ENCODE measurements at regions not wholly inside any gene's neighbourhood (a gene's known extent, or its start where the extent isn't known, plus 50 kb on each side); places are given as distances from the start of the nearest gene placed in this dataset.
"Not testable (repeated sequence)": the region's sequence is repeated elsewhere in the genome, so short reads cannot be mapped to it uniquely, and the experiment has no call there.

- not testable (repeated sequence) for H3K36me3 ChIP-seq; H3K4me3 ChIP-seq; H3K9me3 ChIP-seq; DNase-seq (ENCODE audit: low spot score in 2 of 2); H3K4me1 ChIP-seq; H3K27ac ChIP-seq; H3K27me3 ChIP-seq
- 79 to 84% methylated on average over 4 of the region's 4 CpGs for WGBS, 2 donors
Observed at GRCh38 chr2:90231199-90231598, 1539.7 kb downstream of the RPIA start.

DNA sequence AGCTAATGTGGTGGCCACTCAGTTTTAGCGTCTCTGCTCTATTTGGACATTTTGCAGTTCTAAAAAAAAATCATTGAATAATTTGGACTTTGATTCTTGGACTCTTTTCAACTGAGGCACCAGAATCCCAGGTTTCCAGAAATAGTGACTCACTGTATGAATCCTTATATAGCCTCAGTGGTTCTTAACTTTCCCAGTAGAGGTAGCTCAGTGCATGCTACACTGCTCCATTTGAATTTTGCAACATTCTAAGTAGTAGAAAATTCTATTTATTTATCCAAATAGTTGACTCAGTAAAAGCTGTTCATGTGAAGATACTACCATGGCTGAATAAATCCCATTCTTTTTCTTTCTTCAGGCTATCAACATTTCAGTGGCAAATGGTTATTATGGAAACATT is 1544.0 kb downstream of the RPIA start:
- not testable (repeated sequence) for H3K9me3 ChIP-seq; H3K4me3 ChIP-seq; DNase-seq (ENCODE audit: low spot score in 2 of 2); H3K4me1 ChIP-seq; H3K36me3 ChIP-seq; H3K27me3 ChIP-seq; H3K27ac ChIP-seq
- WGBS, 2 donors: 33 to 50% methylated on average over 1 of the region's 1 CpG

GRCh38 chr2:90237923-90238361 is 1546.5 kb downstream of the RPIA start:
- not testable (repeated sequence) for H3K9me3 ChIP-seq, H3K27ac ChIP-seq, H3K36me3 ChIP-seq, H3K4me3 ChIP-seq, H3K27me3 ChIP-seq, H3K4me1 ChIP-seq
- WGBS, 2 donors: 23 to 77% methylated on average over 3 to 13 of the region's 31 CpGs
- DNase-seq (ENCODE audit: low spot score in 2 of 2): peak in 1 of 2 donors; percentile 8
- TF ChIP-seq, protein P1, sequence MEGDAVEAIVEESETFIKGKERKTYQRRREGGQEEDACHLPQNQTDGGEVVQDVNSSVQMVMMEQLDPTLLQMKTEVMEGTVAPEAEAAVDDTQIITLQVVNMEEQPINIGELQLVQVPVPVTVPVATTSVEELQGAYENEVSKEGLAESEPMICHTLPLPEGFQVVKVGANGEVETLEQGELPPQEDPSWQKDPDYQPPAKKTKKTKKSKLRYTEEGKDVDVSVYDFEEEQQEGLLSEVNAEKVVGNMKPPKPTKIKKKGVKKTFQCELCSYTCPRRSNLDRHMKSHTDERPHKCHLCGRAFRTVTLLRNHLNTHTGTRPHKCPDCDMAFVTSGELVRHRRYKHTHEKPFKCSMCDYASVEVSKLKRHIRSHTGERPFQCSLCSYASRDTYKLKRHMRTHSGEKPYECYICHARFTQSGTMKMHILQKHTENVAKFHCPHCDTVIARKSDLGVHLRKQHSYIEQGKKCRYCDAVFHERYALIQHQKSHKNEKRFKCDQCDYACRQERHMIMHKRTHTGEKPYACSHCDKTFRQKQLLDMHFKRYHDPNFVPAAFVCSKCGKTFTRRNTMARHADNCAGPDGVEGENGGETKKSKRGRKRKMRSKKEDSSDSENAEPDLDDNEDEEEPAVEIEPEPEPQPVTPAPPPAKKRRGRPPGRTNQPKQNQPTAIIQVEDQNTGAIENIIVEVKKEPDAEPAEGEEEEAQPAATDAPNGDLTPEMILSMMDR (IDR thresholded peaks at IDR 0.05): peak in 1 of 5 experiments; percentile 14

DNA sequence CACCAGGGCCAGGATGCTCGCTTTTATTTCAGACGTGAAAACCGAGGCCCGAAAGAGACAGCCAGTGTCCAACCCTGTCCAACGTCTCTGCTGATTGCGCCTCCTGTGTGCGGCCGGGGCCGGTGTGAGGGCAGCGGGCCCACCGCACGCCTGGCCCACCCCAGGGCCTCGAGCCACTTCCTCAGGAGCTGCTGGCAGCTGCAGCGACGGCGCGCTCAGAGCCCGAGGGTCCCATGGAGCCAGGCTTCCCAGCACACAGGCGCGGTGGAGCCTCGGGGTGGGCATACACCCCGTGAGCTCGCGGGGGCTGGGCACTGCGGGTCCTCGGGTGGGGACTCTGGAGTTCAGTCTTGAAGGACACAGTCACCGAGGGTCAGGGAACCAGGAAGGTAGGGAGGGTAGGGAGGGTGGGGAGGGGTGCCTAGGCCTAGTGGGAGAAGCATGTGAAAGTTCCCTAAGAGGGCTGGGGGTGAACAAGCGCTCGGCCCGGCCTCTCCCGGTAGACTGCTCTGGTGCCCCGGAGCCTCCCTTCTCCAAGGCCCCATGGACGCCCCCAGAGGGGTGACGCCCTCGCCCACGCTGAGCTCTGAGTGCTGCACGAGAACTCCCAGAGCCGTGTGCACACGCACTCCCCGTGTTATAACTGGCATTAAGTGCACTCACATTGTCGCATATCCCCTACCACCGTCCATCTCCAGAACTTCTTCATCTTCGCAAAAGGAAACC is 1547.2 kb downstream of the RPIA start:
- H3K9me3 ChIP-seq; H3K27me3 ChIP-seq; DNase-seq (ENCODE audit: low spot score in 2 of 2); H3K4me3 ChIP-seq; H3K27ac ChIP-seq; H3K36me3 ChIP-seq; H3K4me1 ChIP-seq: not testable (repeated sequence)
- 86 to 91% methylated on average over 16 to 29 of the region's 43 CpGs for WGBS, 2 donors

GRCh38 chr2:90239769-90240168 is 1548.3 kb downstream of the RPIA start:
- not testable (repeated sequence) for DNase-seq (ENCODE audit: low spot score in 2 of 2); H3K27me3 ChIP-seq; H3K36me3 ChIP-seq; H3K27ac ChIP-seq; H3K9me3 ChIP-seq; H3K4me1 ChIP-seq; H3K4me3 ChIP-seq
- WGBS, 2 donors: 65 to 81% methylated on average over 2 to 6 of the region's 6 CpGs

DNA sequence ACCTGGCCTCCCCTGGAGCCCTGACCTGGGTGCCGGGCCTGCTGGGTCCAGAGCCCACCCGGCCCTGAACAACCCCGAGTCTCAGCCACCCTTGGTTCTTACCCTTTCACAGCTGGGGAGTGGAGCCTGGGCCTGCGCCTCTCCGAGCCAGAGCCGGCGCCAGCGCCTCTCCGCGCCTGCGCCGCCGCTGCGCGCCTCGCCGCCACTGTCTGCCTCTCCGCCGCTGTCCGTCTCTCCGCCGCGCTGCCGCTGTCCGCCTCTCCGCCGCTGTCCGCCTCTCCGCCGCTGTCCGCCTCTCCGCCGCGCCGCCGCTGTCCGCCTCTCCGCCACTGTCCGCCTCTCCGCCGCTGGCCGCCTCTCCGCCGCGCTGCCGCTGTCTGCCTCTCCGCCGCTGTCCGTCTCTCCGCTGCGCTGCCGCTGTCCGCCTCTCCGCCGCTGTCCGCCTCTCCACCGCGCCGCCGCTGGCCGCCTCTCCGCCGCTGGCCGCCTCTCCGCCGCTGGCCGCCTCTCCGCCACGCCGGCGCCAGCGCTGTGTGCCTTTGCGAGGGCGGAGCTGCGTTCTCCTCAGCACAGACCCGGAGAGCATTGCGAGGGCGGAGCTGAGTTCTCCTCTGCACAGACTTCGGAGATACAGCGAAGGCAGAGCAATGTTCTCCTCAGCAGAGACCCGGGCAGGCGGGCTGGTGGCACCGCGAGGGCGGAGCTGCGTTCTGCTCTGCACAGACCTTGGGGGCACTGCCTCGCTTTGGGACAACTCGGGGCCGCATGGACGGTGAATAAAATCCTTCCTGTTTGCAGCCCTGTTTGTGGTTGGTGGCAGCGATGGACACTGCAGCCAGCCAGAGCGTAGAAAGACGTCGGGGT is 1553.7 kb downstream of the RPIA start:
- not testable (repeated sequence) for H3K27ac ChIP-seq; H3K4me3 ChIP-seq; H3K36me3 ChIP-seq; H3K4me1 ChIP-seq; H3K9me3 ChIP-seq; H3K27me3 ChIP-seq; DNase-seq (ENCODE audit: low spot score in 2 of 2)
- WGBS, 2 donors: 86 to 90% methylated on average over 24 to 88 of the region's 94 CpGs

DNA sequence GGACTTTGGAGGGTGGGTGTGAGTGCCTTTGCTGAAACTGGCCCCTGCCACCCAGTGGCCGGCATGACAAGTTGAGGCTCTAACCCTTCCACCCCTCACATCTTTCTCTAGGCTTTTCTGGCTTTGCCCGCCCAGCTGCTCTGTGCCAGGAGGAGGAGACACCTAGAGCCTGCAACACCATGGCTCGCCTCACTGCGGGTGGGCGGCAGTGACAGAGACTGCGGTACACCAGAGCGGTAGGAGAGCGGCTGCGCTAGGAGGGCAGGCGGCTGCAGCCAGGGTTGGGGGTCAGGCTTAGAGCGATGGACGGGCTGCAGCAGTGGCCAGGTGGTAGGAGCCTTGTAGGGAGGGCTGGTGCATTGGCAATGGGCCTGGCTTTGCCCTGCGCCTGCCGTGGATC is 1556.9 kb downstream of the RPIA start:
- DNase-seq (ENCODE audit: low spot score in 2 of 2): not testable (repeated sequence)

DNA sequence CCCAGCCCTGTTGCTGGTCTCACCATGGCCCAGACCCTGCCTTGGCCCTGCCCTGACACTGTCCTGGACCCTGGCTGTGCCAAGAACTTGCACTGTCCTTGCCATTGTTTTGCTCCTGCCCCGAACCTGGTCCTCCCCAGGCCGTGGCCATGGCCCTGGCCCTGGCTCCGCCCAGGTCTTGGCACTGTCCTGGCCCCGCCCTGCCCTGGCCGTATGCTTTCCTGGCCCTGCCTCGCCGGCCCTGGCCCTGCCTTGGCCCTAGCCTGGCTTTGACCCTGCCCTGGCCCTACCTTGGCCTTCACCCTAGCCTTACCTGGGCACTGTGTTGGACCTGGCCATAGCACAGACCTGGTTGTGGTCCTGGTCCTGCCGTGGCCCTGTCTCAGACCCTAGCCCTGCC is 1558.9 kb downstream of the RPIA start:
- not testable (repeated sequence) for H3K27ac ChIP-seq; H3K9me3 ChIP-seq; H3K36me3 ChIP-seq; H3K4me1 ChIP-seq; DNase-seq (ENCODE audit: low spot score in 2 of 2); H3K27me3 ChIP-seq; H3K4me3 ChIP-seq
- WGBS, 2 donors: 83 to 100% methylated on average over 2 to 7 of the region's 8 CpGs

More for the DNA sequence above, 1556.9 kb downstream of the RPIA start:
- H3K27ac ChIP-seq, H3K4me1 ChIP-seq, H3K27me3 ChIP-seq, H3K9me3 ChIP-seq, H3K4me3 ChIP-seq, H3K36me3 ChIP-seq: not testable (repeated sequence)
- 99% methylated on average over 9 of the region's 14 CpGs; no CpG with 5 or more reads in 1 of the 2 donors for WGBS, 2 donors

DNA sequence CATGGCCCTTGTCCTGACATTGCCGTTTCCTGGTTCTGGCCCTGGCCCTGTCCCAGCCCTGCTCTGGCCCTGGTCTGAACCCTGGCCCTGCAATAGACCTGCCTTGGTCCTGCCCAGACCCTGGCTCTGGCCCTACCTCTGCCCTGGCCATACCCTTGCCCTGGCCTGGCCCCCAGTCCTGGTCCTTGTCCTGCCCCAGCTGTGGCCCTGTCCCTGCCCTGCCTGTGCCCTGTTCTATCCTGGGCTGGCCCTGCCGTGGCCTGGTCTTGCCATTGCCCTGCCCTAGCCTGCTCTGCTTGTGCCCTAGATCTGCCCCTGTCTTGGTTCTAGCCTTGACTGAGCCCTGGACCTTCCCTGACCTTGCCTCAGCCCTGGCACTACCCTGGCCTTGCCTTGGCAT is 1560.1 kb downstream of the RPIA start:
- H3K4me1 ChIP-seq; DNase-seq (ENCODE audit: low spot score in 2 of 2); H3K27me3 ChIP-seq; H3K4me3 ChIP-seq; H3K9me3 ChIP-seq; H3K36me3 ChIP-seq; H3K27ac ChIP-seq: not testable (repeated sequence)
- 85 to 90% methylated on average over 2 of the region's 2 CpGs for WGBS, 2 donors

- not testable (repeated sequence) for H3K4me3 ChIP-seq; DNase-seq (ENCODE audit: low spot score in 2 of 2); H3K9me3 ChIP-seq; H3K36me3 ChIP-seq; H3K4me1 ChIP-seq; H3K27ac ChIP-seq; H3K27me3 ChIP-seq
- WGBS, 2 donors: 72% methylated on average over 5 to 8 of the region's 8 CpGs
Observed at GRCh38 chr2:90253306-90253705, 1561.8 kb downstream of the RPIA start.

DNA sequence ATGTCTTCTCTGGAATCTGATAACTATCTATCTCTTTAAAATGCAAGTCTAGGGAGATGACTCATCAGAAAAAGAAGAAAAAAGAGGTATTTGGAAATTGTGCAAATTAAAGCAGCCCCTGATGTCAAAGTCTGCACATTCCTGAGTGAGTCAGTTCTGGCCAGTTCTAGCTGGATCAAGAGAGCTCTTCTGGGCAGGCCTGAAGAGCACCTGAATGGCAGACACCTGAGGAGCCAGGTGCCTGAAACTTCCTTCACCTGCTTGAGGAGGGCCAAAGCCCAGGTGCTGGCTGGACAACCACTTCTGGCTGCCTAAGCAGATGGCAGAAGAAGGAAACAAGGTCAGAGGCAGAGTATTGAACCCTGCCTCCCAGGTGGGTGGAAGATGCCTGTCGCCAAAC is 1575.4 kb downstream of the RPIA start:
- not testable (repeated sequence) for H3K27ac ChIP-seq; H3K27me3 ChIP-seq; H3K36me3 ChIP-seq; H3K4me1 ChIP-seq; DNase-seq (ENCODE audit: low spot score in 2 of 2); H3K4me3 ChIP-seq; H3K9me3 ChIP-seq
- 82 to 89% methylated on average over 1 of the region's 1 CpG for WGBS, 2 donors

- not testable (repeated sequence) for H3K9me3 ChIP-seq; H3K27ac ChIP-seq; H3K4me1 ChIP-seq; H3K36me3 ChIP-seq; H3K27me3 ChIP-seq; H3K4me3 ChIP-seq; DNase-seq (ENCODE audit: low spot score in 2 of 2)
Observed at GRCh38 chr2:90287751-90288150, 1596.3 kb downstream of the RPIA start.

GRCh38 chr2:90288396-90288795 is 1596.9 kb downstream of the RPIA start:
- H3K9me3 ChIP-seq; H3K27me3 ChIP-seq; DNase-seq (ENCODE audit: low spot score in 2 of 2); H3K4me3 ChIP-seq; H3K36me3 ChIP-seq; H3K4me1 ChIP-seq; H3K27ac ChIP-seq: not testable (repeated sequence)
- 100% methylated on average over 4 of the region's 7 CpGs; no CpG with 5 or more reads in 1 of the 2 donors for WGBS, 2 donors

Data from tibial nerve (tissue), 4 donors.